ENCODE measurements at regions not wholly inside any gene's neighbourhood (a gene's known extent, or its start where the extent isn't known, plus 50 kb on each side); places are given as distances from the start of the nearest gene placed in this dataset.
"Not testable (repeated sequence)": the region's sequence is repeated elsewhere in the genome, so short reads cannot be mapped to it uniquely, and the experiment has no call there.

GRCh38 chrX:101780421-101780820 is 120.8 kb upstream of the ARMCX2 start:
- TF ChIP-seq CTCF (IDR thresholded peaks at IDR 0.05; ENCODE audit: low read depth, low read length, poor library complexity, severe bottlenecking); EZH2phosphoT487 (IDR thresholded peaks at IDR 0.05; ENCODE audit: borderline replicate concordance, low read length): not testable (repeated sequence)
